GM10266 (cell line): ENCODE measurements at regions not wholly inside any gene's neighbourhood (a gene's known extent, or its start where the extent isn't known, plus 50 kb on each side); places are given as distances from the start of the nearest gene placed in this dataset.
"Not testable (repeated sequence)": the region's sequence is repeated elsewhere in the genome, so short reads cannot be mapped to it uniquely, and the experiment has no call there.

ENCODE experiments used
- DNase-seq: peaks from one replicate; pipeline ENCODE4 v3.0.0; 2012; ENCODE audit errors: extremely low spot score
- TF ChIP-seq, protein P1 (sequence below): IDR thresholded peaks from 2 replicates; pipeline ENCODE4 v1.5.1; 2012; ENCODE audit warnings: mild to moderate bottlenecking, low read depth; ENCODE audit not compliant: control insufficient read depth, insufficient read depth; ENCODE audit errors: missing control alignments

DNA sequence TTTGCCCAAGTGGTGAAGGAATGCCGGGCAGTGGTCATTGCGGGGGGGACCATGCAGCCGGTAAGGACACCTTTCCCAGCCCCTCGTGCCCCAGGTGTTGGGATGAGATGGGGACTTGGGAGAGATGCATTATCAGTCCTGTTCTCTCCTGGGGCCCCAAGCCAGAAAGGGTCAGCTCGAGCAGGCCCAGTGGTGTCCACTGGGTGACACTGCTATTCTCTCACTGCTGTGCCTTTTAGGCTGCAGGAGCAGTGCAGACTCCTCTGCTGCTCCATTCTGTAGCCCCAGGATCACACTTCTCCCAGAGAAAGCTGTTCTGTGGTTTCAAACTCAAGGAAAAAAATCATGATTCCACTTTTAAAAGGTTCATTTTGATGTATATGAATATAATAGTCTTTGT lies 99.1 kb upstream of the PZP start:
- DNase-seq = not testable (repeated sequence)

DNA sequence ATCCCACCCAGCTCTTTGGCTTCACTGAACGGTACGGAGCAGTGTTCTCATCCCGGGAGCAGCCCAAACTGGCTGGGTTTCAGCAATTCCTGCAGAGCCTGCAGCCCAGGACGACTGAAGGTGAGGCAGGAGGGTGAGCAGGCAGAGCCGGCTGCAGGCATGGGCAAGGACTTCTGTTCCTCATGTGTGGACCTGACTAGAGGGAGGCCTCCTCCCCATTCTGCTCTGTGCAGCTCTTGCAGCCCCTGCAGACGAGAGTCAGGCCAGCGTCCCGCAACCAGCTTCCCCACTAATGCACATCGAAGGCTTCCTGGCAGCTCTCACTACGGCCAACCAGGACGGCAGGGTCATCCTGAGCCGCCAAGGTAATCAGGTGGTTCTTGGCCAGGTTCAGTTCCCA lies 97.8 kb upstream of the PZP start:
- DNase-seq = not testable (repeated sequence)

DNA sequence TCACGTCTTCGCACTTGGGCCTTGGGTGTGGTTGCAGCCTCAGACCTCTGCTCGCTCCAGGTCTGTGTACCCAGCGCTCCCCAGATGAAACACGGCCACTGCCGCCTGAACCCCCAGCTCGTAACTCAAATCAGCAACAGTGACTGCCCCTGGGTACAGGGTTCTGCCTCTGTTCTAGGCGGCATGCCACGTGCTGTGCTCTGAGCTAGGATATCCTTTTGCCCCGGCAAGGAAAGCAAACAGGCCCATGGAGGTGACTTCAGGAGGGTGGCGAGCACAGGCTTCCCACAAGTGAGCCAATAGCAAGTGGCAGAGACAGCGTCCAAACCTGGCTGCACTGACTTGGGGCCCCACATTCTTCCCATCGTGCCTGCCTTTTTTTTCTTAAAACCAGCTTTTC lies 96.3 kb upstream of the PZP start:
- not testable (repeated sequence) for DNase-seq

DNA sequence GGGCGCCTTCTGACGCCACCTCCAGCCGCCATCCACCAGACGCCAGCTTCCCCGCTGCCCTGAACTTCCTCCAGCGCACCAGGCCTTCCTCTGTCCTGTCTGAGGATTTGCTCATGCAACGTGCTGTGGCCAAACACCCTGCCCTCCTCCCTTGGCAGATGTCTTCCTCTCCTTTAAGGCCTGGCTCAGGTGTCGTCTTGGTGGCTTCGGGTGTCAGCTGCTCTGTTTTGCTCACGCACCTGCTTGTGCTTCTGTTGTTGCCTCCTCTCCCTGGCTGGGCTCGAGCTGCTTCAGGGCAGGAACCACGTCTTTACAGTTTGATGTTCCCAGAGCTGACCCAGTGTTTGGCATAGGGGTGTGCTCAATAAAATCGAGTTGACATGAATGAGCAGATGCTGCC lies 87.7 kb upstream of the PZP start:
- not testable (repeated sequence) for DNase-seq

DNA sequence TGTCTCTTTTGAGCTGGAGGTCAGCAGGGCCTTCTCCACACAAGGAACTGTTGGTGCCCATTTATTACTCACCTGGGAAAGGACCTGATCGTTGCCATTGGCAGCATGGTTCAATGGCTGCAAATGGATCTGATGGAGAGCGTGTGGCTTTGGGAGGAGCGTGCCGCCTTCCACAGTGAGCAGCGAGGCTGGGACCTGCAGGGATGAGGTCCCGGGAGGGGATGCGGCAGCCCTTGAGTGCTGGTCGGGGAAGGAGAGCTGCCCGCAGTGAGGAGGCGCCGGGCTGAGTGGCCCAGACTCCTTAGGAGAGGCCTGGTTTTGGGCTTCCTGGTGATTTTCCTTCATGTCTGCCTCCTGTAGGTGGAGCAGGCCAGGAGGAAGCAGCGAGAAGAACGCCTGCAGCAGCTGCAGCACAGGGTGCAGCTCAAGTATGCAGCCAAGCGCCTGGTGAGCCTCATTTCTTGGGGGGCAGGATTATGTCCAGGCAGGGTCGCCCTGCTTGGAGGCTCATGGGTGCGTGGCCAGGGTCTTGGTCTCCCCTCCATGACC lies 86.0 kb upstream of the PZP start:
- not testable (repeated sequence) for DNase-seq

DNA sequence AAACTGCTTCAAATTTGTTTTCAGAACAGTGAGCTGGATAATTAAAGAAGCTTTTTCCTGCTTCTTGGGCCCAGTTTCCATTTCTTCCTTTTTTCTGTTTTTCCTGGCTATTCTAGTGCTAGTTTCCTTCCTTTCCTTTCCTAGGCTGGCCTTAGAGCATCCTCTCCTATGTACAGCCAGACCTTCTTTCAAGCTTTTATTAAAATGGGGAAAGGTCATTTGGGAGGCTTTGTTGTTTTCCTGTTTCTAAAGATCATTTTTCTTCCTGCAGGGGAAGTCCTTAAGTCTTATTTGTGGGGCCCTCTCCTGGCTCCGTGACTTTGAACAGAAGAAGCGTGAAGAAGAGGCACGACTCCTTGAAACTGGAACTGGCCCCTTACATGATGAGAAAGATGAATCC lies 85.2 kb upstream of the PZP start:
- DNase-seq = not testable (repeated sequence)

DNA sequence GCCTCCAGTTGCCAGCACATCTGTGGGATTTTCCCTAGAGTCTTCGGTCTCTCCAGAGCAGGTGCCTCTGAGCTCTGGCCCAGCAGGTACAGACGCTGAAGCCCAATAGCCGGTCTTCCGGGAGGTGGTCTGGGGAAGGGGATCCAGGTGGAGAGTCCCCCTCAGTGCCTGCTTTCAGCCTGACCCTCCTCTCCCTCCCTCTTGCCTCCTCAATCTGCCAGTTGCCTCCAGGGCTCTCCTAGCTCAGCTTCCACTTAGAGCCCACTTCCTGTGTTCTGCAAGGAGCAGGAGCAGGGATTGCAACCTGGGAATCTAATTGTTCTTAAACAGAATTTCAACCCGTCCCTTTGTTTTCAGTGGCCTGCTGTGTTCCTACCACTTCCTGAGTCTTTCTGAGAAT lies 81.8 kb upstream of the PZP start:
- DNase-seq = not testable (repeated sequence)

DNA sequence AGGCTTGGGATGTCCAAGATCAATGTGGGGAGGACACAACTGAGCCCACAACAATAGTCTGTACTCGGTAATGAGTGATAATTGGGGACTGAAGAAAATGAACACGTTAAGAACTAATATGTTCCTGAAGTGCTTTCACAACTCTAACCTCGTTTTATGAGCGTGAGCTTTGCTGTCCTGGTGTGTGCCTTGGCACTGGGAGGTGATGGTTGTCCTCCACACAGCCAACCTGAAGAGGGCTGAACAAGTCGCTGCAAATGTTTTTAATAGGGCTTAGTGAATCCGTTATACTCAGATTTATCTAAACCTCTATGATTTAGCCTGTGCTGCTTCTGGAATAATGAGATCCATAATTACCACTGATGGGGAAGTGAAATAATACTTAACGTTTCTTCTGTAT lies 76.5 kb upstream of the PZP start:
- not testable (repeated sequence) for DNase-seq

DNA sequence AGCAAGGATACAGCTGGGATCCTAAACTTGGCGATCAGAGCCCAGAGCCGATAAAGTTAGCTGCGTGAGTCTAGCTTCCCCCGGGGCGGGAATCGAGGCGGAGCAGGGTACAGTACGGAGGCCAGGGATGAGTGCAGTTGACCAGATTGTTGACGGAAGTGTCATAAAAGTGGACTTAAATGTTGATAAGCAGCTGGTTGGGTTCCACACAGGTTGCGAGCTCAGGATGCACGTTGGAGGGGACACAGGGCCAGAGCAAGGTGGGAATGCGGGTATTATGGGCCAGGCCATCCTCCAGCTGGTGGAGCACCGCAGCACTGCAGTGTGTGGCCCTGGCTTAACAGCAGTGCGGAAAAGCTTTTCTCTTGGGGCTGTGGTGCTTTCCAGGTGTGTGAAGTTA lies 76.0 kb upstream of the PZP start:
- DNase-seq = not testable (repeated sequence)

DNA sequence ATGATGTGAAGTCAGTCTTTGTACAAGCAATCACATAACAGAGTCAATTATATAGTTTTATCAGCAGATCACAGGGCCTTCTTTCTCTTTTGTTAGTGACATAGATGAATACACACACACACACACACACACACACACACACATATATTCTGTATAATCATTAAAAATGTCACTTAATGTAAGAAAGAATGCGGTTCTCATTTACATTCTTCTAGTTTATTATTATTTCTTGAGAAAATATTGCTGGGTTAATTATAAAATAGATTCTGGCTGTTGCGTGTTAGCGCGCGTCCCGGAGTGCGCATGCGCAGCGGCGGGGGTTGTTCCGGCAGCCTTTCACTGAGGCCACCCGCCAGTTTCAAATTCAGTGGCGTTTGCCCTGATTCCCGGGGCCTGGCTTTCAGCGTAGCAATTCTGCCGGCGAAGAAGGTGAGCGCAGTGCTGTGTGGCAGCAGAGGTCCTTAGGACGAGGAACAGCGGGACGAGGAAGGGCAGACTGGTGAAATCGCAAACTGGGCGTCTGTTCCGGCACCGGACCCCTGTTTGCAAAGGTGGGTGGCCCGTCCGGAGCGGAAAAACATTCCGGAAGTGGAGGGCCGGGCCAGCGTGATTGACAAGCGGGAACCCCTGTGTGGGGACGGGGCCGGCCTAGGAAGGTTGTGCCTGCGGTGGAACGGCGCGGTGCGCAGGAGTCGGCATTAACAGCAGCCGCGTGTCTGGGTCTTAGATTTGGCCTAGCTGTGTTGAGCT lies 75.3 kb upstream of the PZP start:
- DNase-seq = peak; percentile 26

DNA sequence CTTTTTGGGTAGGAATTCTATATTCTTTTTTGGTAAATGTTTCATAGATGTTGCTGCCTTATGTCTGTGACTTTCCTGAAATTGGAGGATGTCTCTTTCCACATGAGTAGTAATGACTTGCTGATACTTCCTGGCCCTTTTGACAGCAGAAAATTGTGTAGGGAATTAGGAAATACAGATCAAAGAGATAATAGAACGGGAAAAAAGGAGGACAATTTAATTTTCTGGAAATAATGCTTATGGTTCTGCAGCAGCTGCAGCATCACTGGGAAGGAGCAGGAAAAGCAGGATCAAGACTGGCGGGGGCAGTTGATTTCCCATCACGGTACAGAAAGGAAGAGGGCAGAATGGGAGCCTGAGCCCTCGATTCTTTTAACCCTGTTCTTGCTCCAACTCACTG lies 68.8 kb upstream of the PZP start:
- DNase-seq = no peak
- TF ChIP-seq, protein P1, sequence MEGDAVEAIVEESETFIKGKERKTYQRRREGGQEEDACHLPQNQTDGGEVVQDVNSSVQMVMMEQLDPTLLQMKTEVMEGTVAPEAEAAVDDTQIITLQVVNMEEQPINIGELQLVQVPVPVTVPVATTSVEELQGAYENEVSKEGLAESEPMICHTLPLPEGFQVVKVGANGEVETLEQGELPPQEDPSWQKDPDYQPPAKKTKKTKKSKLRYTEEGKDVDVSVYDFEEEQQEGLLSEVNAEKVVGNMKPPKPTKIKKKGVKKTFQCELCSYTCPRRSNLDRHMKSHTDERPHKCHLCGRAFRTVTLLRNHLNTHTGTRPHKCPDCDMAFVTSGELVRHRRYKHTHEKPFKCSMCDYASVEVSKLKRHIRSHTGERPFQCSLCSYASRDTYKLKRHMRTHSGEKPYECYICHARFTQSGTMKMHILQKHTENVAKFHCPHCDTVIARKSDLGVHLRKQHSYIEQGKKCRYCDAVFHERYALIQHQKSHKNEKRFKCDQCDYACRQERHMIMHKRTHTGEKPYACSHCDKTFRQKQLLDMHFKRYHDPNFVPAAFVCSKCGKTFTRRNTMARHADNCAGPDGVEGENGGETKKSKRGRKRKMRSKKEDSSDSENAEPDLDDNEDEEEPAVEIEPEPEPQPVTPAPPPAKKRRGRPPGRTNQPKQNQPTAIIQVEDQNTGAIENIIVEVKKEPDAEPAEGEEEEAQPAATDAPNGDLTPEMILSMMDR = no peak

DNA sequence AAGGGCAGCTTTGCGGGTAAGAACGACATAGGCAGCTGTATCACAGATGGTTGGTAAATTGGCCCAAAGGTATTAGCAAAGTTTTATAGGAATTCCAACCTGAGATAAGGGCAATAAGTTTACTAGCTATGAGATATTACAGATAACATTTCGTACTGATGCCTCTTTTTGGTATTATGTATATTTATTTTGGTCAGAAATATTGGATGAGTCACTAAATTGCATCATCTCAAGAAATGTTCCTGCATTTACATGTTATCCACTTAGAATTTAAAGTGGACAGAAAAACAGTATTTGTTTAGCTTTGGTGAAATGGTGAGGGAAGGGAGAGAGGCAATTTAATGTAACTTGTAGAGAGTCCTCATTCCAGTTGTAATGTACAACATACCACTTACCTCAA lies 65.1 kb upstream of the PZP start:
- DNase-seq = no peak
- TF ChIP-seq, protein P1 = no peak

DNA sequence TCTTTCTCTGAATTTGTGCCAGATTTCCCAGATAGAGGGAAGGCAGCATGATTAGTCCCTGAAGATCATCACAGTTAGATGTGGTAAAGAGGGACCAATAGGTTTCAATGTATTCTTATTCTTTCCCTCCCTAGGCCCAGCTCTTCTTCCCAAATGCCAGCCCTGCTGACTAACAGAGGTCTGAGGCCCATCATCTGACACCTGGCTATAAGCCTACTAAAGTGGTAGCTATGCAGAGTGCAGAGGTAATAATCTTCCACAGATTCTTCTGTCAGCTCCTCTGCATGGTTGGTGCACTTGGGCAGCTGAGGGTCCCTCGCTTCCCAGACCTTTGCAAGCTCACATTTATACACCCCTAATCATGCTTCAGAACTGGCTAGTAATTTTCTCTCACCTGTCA lies 63.7 kb upstream of the PZP start:
- no peak for DNase-seq
- TF ChIP-seq, protein P1 = no peak
